SK-N-SH treated with all-trans-retinoic acid at 6 μM for 48 hours (cell line): ENCODE measurements at regions not wholly inside any gene's neighbourhood (a gene's known extent, or its start where the extent isn't known, plus 50 kb on each side); places are given as distances from the start of the nearest gene placed in this dataset.

Source experiments
- ARNTL ChIP-seq: fragments of 450-650 bp; formaldehyde crosslinking; IDR thresholded peaks from 2 replicates; pipeline ENCODE4 v1.5.0; 2020; ENCODE audit warnings: low read depth, mild to moderate bottlenecking, moderate library complexity, borderline replicate concordance
- CSRNP3 ChIP-seq: fragments of 250-450 bp; sonication (Bioruptor Pico); IDR thresholded peaks from 2 replicates; pipeline ENCODE4 v1.5.1; 2021; ENCODE audit warnings: mild to moderate bottlenecking, moderate library complexity
- ISL1 ChIP-seq: fragments of 250-450 bp; sonication (Bioruptor Pico); IDR thresholded peaks from 2 replicates; pipeline ENCODE4 v2.1.2; 2022; ENCODE audit warnings: mild to moderate bottlenecking, moderate library complexity
- PATZ1 ChIP-seq: fragments of 250-450 bp; sonication (Bioruptor Pico); IDR thresholded peaks from 2 replicates; pipeline ENCODE4 v1.8.0; 2020; ENCODE audit warnings: mild to moderate bottlenecking, moderate library complexity, borderline replicate concordance
- TCF4 ChIP-seq: fragments of 250-450 bp; sonication (Bioruptor Pico); IDR thresholded peaks from 2 replicates; pipeline ENCODE4 v1.8.0; 2021; ENCODE audit warnings: mild to moderate bottlenecking, moderate library complexity, borderline replicate concordance
- TOX ChIP-seq: fragments of 250-450 bp; sonication (Bioruptor Pico); IDR thresholded peaks from 2 replicates; pipeline ENCODE4 v1.8.0; 2021; ENCODE audit warnings: mild to moderate bottlenecking, moderate library complexity, borderline replicate concordance

- TF ChIP-seq ISL1 (CRISPR knock-in tag) (no peak), TCF4 (CRISPR knock-in tag) (no peak), PATZ1 (CRISPR knock-in tag) (no peak), TOX (CRISPR knock-in tag) (no peak), CSRNP3 (no peak), ARNTL (no peak)
These were observed 528.3 kb upstream of the PCDH7 start for GRCh38 chr4:30191902-30192301.
